Mesothelial cell of epicardium (in vitro differentiated cells): ENCODE measurements at regions not wholly inside any gene's neighbourhood (a gene's known extent, or its start where the extent isn't known, plus 50 kb on each side); places are given as distances from the start of the nearest gene placed in this dataset.

Experiments used
- DNase-seq, 2 experiments: peaks; one replicate each; pipeline ENCODE4 v3.0.0; 2021; ENCODE audit warnings: low spot score in 2 of 2; ENCODE audit not compliant: unreplicated experiment in 2 of 2
- H3K27ac Mint-ChIP-seq: 2 replicates; pipeline ENCODE4 v1.8.0; 2021; ENCODE audit warnings: mixed read lengths
- H3K27me3 Mint-ChIP-seq: 2 replicates; pipeline ENCODE4 v1.8.0; 2021; ENCODE audit warnings: low read depth, mixed read lengths
- H3K36me3 Mint-ChIP-seq: 2 replicates; pipeline ENCODE4 v1.8.0; 2021; ENCODE audit warnings: mixed read lengths
- H3K4me1 Mint-ChIP-seq: 2 replicates; pipeline ENCODE4 v1.8.0; 2021; ENCODE audit warnings: mixed read lengths
- H3K4me3 Mint-ChIP-seq: 2 replicates; pipeline ENCODE4 v1.8.0; 2021; ENCODE audit warnings: mild to moderate bottlenecking, moderate library complexity, mixed read lengths
- H3K9me3 Mint-ChIP-seq: 2 replicates; pipeline ENCODE4 v1.8.0; 2021; ENCODE audit warnings: mixed read lengths
- TF ChIP-seq, protein P1 (sequence below): fragments of 200-600 bp; sonication (generic); IDR thresholded peaks from one replicate; pipeline ENCODE4 v1.5.0; 2021; ENCODE audit warnings: antibody characterized with exemption; ENCODE audit not compliant: unreplicated experiment

DNA sequence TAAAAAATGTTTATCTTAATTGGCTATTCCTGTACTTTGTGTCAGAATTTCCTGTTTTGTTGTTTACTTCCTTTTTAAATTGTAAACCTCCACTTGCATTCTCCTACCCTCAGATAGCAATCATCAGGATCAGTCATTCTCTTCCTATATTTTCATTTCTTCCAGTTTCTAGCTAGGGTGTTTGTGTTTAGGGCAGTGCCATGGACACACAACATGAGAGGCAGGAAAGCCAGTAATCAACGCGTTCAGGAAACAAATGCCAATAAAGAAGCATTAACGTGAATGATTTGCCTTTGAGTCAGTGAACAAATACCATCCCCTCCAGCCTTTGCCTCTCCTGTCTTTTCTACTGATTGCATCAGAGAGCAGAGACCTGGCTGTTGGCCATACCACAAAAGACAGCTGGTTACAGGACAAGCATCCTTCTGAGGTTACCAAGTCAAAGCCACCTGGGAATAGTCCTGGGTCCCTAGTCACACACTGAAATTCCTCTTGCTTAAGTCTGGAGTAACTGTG lies 56.7 kb upstream of the FHL2 start:
- DNase-seq = no peak
- Mint-ChIP-seq H3K4me1 (peaks cover 20% of the 10 kb centered on the region), H3K27ac (no peak overlapping the region), H3K36me3 (no peaks in the 10 kb centered on the region), H3K9me3 (peaks cover 4% of the 10 kb centered on the region), H3K4me3 (no peak overlapping the region), H3K27me3 (no peaks in the 10 kb centered on the region)
- TF ChIP-seq, protein P1, sequence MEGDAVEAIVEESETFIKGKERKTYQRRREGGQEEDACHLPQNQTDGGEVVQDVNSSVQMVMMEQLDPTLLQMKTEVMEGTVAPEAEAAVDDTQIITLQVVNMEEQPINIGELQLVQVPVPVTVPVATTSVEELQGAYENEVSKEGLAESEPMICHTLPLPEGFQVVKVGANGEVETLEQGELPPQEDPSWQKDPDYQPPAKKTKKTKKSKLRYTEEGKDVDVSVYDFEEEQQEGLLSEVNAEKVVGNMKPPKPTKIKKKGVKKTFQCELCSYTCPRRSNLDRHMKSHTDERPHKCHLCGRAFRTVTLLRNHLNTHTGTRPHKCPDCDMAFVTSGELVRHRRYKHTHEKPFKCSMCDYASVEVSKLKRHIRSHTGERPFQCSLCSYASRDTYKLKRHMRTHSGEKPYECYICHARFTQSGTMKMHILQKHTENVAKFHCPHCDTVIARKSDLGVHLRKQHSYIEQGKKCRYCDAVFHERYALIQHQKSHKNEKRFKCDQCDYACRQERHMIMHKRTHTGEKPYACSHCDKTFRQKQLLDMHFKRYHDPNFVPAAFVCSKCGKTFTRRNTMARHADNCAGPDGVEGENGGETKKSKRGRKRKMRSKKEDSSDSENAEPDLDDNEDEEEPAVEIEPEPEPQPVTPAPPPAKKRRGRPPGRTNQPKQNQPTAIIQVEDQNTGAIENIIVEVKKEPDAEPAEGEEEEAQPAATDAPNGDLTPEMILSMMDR = no peak

DNA sequence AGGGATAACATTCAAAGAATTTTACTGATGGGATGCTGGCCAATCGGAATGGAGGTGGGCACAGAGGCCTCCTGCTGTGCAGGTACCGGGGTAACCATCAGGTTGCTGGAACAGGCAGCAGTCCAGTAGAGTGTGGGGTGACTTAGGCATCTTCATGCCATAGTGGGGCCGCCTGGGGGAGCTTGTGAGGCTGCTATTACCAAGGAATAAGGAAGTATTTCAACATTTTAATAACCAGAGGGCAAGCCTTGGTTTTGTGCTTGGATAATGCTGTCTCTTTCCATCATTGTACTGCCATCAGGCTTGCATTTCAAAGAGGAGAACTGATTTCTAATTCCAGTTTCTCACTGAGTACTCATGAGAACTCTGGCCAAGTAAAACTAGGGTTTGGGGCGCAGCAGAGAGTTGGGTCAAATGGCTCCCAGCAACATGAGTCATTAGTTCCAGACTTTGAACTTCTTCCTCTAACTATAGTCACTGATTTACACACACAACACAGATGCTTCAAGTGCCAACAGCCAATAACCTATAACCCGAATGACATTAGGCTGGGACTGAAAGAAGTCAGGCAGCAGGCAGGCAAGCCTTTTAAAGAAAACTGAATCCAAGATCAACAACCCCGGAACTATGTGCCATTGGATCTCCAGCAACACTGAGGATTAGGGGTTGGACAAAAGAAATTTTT lies 56.1 kb upstream of the FHL2 start:
- TF ChIP-seq, protein P1 = no peak
- H3K4me3 Mint-ChIP-seq = no peak overlapping the region
- peaks cover 16% of the 10 kb centered on the region for H3K4me1 Mint-ChIP-seq
- H3K27ac Mint-ChIP-seq = no peak overlapping the region
- H3K27me3 Mint-ChIP-seq = no peaks in the 10 kb centered on the region
- H3K9me3 Mint-ChIP-seq = peaks cover 4% of the 10 kb centered on the region
- no peaks in the 10 kb centered on the region for H3K36me3 Mint-ChIP-seq
- DNase-seq = no peak

DNA sequence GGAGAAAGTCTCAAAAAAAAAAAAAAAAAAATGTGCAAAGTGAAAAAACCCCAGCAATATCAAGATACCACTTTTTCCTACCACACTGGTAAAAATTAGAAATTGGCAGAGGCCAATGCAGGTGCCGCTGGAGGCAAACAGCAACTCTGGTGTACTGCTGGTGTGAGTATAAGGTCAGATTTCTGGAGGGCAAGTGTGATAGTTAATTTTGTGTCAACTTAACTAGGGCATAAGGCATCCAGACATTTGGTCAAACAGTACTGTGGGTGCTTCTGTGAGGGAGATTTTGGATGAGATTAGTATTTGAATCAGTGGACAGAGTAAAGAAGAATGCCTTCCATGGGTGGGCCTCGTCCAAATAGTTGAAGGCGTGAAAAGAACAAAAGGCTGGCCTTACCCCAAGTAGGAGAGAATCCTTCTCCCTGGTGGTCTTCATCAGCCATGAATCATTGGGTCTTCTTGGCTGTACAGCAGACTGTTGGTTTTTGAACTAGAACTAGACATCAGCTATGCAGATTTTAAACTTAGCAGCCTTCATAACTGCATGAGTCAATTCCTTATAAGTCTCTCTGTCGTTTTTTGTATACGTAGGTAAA lies 52.8 kb upstream of the FHL2 start:
- no peaks in the 10 kb centered on the region for H3K9me3 Mint-ChIP-seq
- no peak overlapping the region for H3K27ac Mint-ChIP-seq
- no peak for DNase-seq
- TF ChIP-seq, protein P1 = no peak
- no peaks in the 10 kb centered on the region for H3K36me3 Mint-ChIP-seq
- H3K4me3 Mint-ChIP-seq = no peak overlapping the region
- H3K27me3 Mint-ChIP-seq = no peaks in the 10 kb centered on the region
- peaks cover 12% of the 10 kb centered on the region for H3K4me1 Mint-ChIP-seq

DNA sequence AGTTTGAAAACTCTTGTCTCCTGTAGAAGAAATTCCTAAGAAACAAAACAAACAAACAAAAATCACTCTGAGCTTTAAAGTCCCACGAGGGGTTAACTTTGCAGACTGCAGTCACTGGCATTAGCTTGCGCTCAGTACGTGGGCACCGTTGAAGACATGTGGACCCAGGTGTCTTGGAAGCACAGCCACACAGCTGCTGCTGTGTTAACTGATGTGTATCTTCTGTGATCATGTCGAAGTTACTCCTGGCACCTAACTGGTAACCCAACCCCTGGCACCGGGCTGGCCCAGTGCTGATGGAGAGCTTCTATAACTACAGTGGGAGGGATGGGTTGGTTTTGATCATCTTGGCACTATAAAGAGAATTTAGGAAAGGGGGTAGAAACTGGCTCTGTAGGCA lies 51.6 kb upstream of the FHL2 start:
- no peak for DNase-seq
- Mint-ChIP-seq H3K4me3 (no peak overlapping the region), H3K36me3 (no peaks in the 10 kb centered on the region), H3K27ac (no peak overlapping the region), H3K4me1 (peaks cover 4% of the 10 kb centered on the region), H3K9me3 (no peaks in the 10 kb centered on the region), H3K27me3 (no peaks in the 10 kb centered on the region)
- TF ChIP-seq, protein P1 = no peak

DNA sequence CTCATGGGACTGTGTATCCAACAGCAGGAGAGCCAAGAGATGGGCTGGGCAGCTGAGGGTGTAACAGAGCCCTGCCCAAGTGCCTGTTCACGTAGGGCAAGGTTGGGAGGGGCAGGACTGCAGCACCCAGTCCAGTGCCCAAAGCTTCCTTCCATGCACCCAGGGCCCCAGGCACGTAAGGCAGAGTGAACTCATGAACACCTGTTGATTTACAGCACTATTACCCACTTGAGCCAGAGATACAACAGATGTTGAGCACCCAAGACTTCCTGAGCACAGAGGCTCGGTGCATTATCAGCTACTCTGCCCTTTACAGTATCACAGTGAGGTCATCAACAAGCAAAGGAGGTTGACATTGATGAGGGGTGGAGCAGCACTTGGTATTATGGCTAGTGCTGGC lies 50.2 kb upstream of the FHL2 start:
- Mint-ChIP-seq H3K36me3 (no peaks in the 10 kb centered on the region), H3K4me3 (no peak overlapping the region), H3K27me3 (no peaks in the 10 kb centered on the region), H3K4me1 (peaks cover 6% of the 10 kb centered on the region), H3K9me3 (no peaks in the 10 kb centered on the region), H3K27ac (no peak overlapping the region)
- no peak for DNase-seq
- TF ChIP-seq, protein P1 = no peak
